Peyer's patch (tissue), 4 donors: ENCODE measurements at regions not wholly inside any gene's neighbourhood (a gene's known extent, or its start where the extent isn't known, plus 50 kb on each side); places are given as distances from the start of the nearest gene placed in this dataset.

Source experiments
- POLR2A ChIP-seq, 2 donors: fragments of 450-650 bp; IDR thresholded peaks; one replicate each; pipeline ENCODE4 v1.5.1; 2017; ENCODE audit warnings: antibody characterized with exemption in 2 of 2, mild to moderate bottlenecking in 2 of 2, moderate library complexity in 2 of 2
- TF ChIP-seq, protein P1 (sequence below), 6 experiments: fragments of 450-650 bp in 4 of 6; fragments of 200-600 bp in 2 of 6; sonication (generic) in 1 of 6; IDR thresholded peaks; one replicate each; pipeline ENCODE4 v1.5.1; 2017 to 2019; ENCODE audit warnings: antibody characterized with exemption in 6 of 6, mild to moderate bottlenecking in 3 of 6, moderate library complexity in 1 of 6

- TF ChIP-seq, protein P1, sequence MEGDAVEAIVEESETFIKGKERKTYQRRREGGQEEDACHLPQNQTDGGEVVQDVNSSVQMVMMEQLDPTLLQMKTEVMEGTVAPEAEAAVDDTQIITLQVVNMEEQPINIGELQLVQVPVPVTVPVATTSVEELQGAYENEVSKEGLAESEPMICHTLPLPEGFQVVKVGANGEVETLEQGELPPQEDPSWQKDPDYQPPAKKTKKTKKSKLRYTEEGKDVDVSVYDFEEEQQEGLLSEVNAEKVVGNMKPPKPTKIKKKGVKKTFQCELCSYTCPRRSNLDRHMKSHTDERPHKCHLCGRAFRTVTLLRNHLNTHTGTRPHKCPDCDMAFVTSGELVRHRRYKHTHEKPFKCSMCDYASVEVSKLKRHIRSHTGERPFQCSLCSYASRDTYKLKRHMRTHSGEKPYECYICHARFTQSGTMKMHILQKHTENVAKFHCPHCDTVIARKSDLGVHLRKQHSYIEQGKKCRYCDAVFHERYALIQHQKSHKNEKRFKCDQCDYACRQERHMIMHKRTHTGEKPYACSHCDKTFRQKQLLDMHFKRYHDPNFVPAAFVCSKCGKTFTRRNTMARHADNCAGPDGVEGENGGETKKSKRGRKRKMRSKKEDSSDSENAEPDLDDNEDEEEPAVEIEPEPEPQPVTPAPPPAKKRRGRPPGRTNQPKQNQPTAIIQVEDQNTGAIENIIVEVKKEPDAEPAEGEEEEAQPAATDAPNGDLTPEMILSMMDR (IDR thresholded peaks at IDR 0.05) = no peak
- TF ChIP-seq POLR2A (IDR thresholded peaks at IDR 0.05) = no peak
Measured at GRCh38 chr7:69531050-69531449, 67.2 kb upstream of the AUTS2 start.
